Calu3 (cell line): ENCODE measurements at regions not wholly inside any gene's neighbourhood (a gene's known extent, or its start where the extent isn't known, plus 50 kb on each side); places are given as distances from the start of the nearest gene placed in this dataset.

ENCODE experiments used
- BruUV-seq: library from RNA; stranded (reverse); fragments of 400-500 nt; replicated peaks from 2 replicates; lab custom pipeline; 2021; lab: Mats Ljungman, UMichigan
- CTCF ChIA-PET: fragments of 300-600 bp; sonication (Branson Sonifier 250); formaldehyde crosslinking; loops from one replicate; lab custom pipeline; 2022; ENCODE audit warnings: antibody characterized with exemption; lab: Charles Lee
- DNase-seq: peaks from one replicate; pipeline ENCODE4 v3.0.0; 2022
- H3K27ac Mint-ChIP-seq: one replicate; pipeline ENCODE4 v1.8.0; 2022; ENCODE audit warnings: mixed read lengths; ENCODE audit not compliant: unreplicated experiment
- H3K27me3 Mint-ChIP-seq: one replicate; pipeline ENCODE4 v1.8.0; 2022; ENCODE audit warnings: mixed read lengths; ENCODE audit not compliant: unreplicated experiment
- H3K36me3 Mint-ChIP-seq: one replicate; pipeline ENCODE4 v1.8.0; 2022; ENCODE audit warnings: mild to moderate bottlenecking, moderate library complexity, mixed read lengths; ENCODE audit not compliant: insufficient read depth, unreplicated experiment
- H3K4me1 Mint-ChIP-seq: one replicate; pipeline ENCODE4 v1.8.0; 2022; ENCODE audit warnings: mild to moderate bottlenecking, low read depth, mixed read lengths; ENCODE audit not compliant: unreplicated experiment
- H3K4me3 Mint-ChIP-seq: one replicate; pipeline ENCODE4 v1.8.0; 2022; ENCODE audit warnings: mild to moderate bottlenecking, low read depth, moderate library complexity, mixed read lengths; ENCODE audit not compliant: unreplicated experiment
- H3K9me3 Mint-ChIP-seq: one replicate; pipeline ENCODE4 v1.8.0; 2022; ENCODE audit warnings: low read depth, mixed read lengths; ENCODE audit not compliant: unreplicated experiment
- CTCF ChIP-seq: fragments of 200-600 bp; IDR thresholded peaks from one replicate; pipeline ENCODE4 v1.8.0; 2022; ENCODE audit warnings: antibody characterized with exemption; ENCODE audit not compliant: unreplicated experiment
- intact Hi-C: fragments of 100-400 bp; cut with micrococcal nuclease; formaldehyde crosslinking; loops from one replicate; pipeline ENCODE4 v1.10.0; 2022; ENCODE audit not compliant: unreplicated experiment

GRCh38 chr13:47080621-47081020, 183.8 kb upstream of the HTR2A start:
- CTCF ChIA-PET = no interaction called here
- TF ChIP-seq CTCF = no peak
- no TSS peak for BruUV-seq
- Mint-ChIP-seq H3K27me3 (no peaks in the 10 kb centered on the region), H3K9me3 (no peaks in the 10 kb centered on the region), H3K4me3 (no peak overlapping the region), H3K36me3 (no peaks in the 10 kb centered on the region), H3K27ac (no peak overlapping the region), H3K4me1 (peaks cover 20% of the 10 kb centered on the region)
- no peak for DNase-seq
- intact Hi-C loops = no loop called here

- DNase-seq = no peak
- CTCF ChIA-PET = no interaction called here
- H3K27ac Mint-ChIP-seq = no peak overlapping the region
- peaks cover 3% of the 10 kb centered on the region for H3K9me3 Mint-ChIP-seq
- peaks cover 11% of the 10 kb centered on the region for H3K4me1 Mint-ChIP-seq
- no peaks in the 10 kb centered on the region for H3K36me3 Mint-ChIP-seq
- no TSS peak for BruUV-seq
- no peak for TF ChIP-seq CTCF
- H3K4me3 Mint-ChIP-seq = no peak overlapping the region
- no peaks in the 10 kb centered on the region for H3K27me3 Mint-ChIP-seq
- intact Hi-C loops = no loop called here
Measured at GRCh38 chr13:47076500-47076899, 179.6 kb upstream of the HTR2A start.

GRCh38 chr13:47069133-47069532, 172.3 kb upstream of the HTR2A start:
- Mint-ChIP-seq H3K36me3 (no peaks in the 10 kb centered on the region), H3K9me3 (no peaks in the 10 kb centered on the region), H3K27me3 (no peaks in the 10 kb centered on the region), H3K27ac (no peak overlapping the region), H3K4me3 (no peak overlapping the region), H3K4me1 (no peaks in the 10 kb centered on the region)
- intact Hi-C loops = no loop called here
- no TSS peak for BruUV-seq
- no peak for DNase-seq
- CTCF ChIA-PET = no interaction called here
- no peak for TF ChIP-seq CTCF

GRCh38 chr13:47067306-47067705, 170.5 kb upstream of the HTR2A start:
- CTCF ChIA-PET = no interaction called here
- no TSS peak for BruUV-seq
- no peak for DNase-seq
- H3K9me3 Mint-ChIP-seq = no peaks in the 10 kb centered on the region
- H3K27ac Mint-ChIP-seq = no peak overlapping the region
- no peaks in the 10 kb centered on the region for H3K27me3 Mint-ChIP-seq
- H3K4me1 Mint-ChIP-seq = no peaks in the 10 kb centered on the region
- no peak for TF ChIP-seq CTCF
- intact Hi-C loops = no loop called here
- no peaks in the 10 kb centered on the region for H3K36me3 Mint-ChIP-seq
- H3K4me3 Mint-ChIP-seq = no peak overlapping the region

GRCh38 chr13:47066226-47066625, 169.4 kb upstream of the HTR2A start:
- Mint-ChIP-seq H3K36me3 (no peaks in the 10 kb centered on the region), H3K4me3 (no peak overlapping the region), H3K9me3 (no peaks in the 10 kb centered on the region), H3K27ac (no peak overlapping the region), H3K27me3 (no peaks in the 10 kb centered on the region), H3K4me1 (no peaks in the 10 kb centered on the region)
- BruUV-seq = no TSS peak
- intact Hi-C loops = no loop called here
- CTCF ChIA-PET = no interaction called here
- no peak for DNase-seq
- TF ChIP-seq CTCF = no peak
